ENCODE measurements at regions not wholly inside any gene's neighbourhood (a gene's known extent, or its start where the extent isn't known, plus 50 kb on each side); places are given as distances from the start of the nearest gene placed in this dataset.

- H3K36me3 ChIP-seq: no peaks in the 10 kb centered on the region
- H3K27me3 ChIP-seq: no peaks in the 10 kb centered on the region
- no peaks in the 10 kb centered on the region for H3K9me3 ChIP-seq
- H3K27ac ChIP-seq: no peak overlapping the region
- H3K4me1 ChIP-seq: no peaks in the 10 kb centered on the region
- TF ChIP-seq POLR2AphosphoS5 (IDR thresholded peaks at IDR 0.05; ENCODE audit: insufficient read depth in 1 of 2, low read depth in 1 of 2): no peak
- intact Hi-C loops (cut with DNase I): no loop called here
- no peak overlapping the region for H3K4me3 ChIP-seq
- DNase-seq (ENCODE audit: extremely low spot score in 2 of 2): no peak
These were observed 74.5 kb upstream of the GGTLC1 start for GRCh38 chr20:24063100-24063499.

- Histone ChIP-seq H3K27me3 (no peaks in the 10 kb centered on the region), H3K4me3 (no peak overlapping the region), H3K4me1 (no peaks in the 10 kb centered on the region), H3K36me3 (no peaks in the 10 kb centered on the region), H3K27ac (no peak overlapping the region), H3K9me3 (no peaks in the 10 kb centered on the region)
- intact Hi-C loops (cut with DNase I): no loop called here
- no peak for DNase-seq (ENCODE audit: extremely low spot score in 2 of 2)
- TF ChIP-seq CTCF (IDR thresholded peaks at IDR 0.05) (no peak), POLR2AphosphoS5 (IDR thresholded peaks at IDR 0.05; ENCODE audit: insufficient read depth in 1 of 2, low read depth in 1 of 2) (no peak), POLR2A (IDR thresholded peaks at IDR 0.05) (no peak)
These were observed 72.4 kb upstream of the GGTLC1 start for GRCh38 chr20:24060851-24061590.

- TF ChIP-seq CTCF (IDR thresholded peaks at IDR 0.05) (no peak), POLR2AphosphoS5 (IDR thresholded peaks at IDR 0.05; ENCODE audit: insufficient read depth in 1 of 2, low read depth in 1 of 2) (no peak), POLR2A (IDR thresholded peaks at IDR 0.05) (no peak)
- DNase-seq (ENCODE audit: extremely low spot score in 2 of 2): no peak
These were observed 70.6 kb upstream of the GGTLC1 start for GRCh38 chr20:24059174-24059573.

GRCh38 chr20:24056491-24056890, 67.9 kb upstream of the GGTLC1 start:
- no peak for DNase-seq (ENCODE audit: extremely low spot score in 2 of 2)
- intact Hi-C loops (cut with DNase I): loop anchor here (5.0 kb wide), 1 partner anchor 1256 kb away; no protein-coding TSS in a partner anchor

More at GRCh38 chr20:24059174-24059573, 70.6 kb upstream of the GGTLC1 start:
- Histone ChIP-seq H3K4me1 (no peaks in the 10 kb centered on the region), H3K27me3 (no peaks in the 10 kb centered on the region), H3K27ac (no peak overlapping the region), H3K4me3 (no peak overlapping the region), H3K9me3 (no peaks in the 10 kb centered on the region), H3K36me3 (no peaks in the 10 kb centered on the region)
- intact Hi-C loops (cut with DNase I): loop anchor here (5.0 kb wide), 1 partner anchor 1253 kb away; no protein-coding TSS in a partner anchor

GRCh38 chr20:24052599-24053275, 64.2 kb upstream of the GGTLC1 start:
- intact Hi-C loops (cut with DNase I): no loop called here
- no peaks in the 10 kb centered on the region for H3K9me3 ChIP-seq
- no peaks in the 10 kb centered on the region for H3K4me1 ChIP-seq
- H3K4me3 ChIP-seq: no peak overlapping the region
- H3K27ac ChIP-seq: no peak overlapping the region
- no peaks in the 10 kb centered on the region for H3K36me3 ChIP-seq
- DNase-seq (ENCODE audit: extremely low spot score in 2 of 2): no peak
- no peak for TF ChIP-seq CTCF (IDR thresholded peaks at IDR 0.05)
- no peak for TF ChIP-seq POLR2AphosphoS5 (IDR thresholded peaks at IDR 0.05; ENCODE audit: insufficient read depth in 1 of 2, low read depth in 1 of 2)
- no peak for TF ChIP-seq POLR2A (IDR thresholded peaks at IDR 0.05)
- H3K27me3 ChIP-seq: no peaks in the 10 kb centered on the region

More at GRCh38 chr20:24056491-24056890, 67.9 kb upstream of the GGTLC1 start:
- TF ChIP-seq POLR2AphosphoS5 (IDR thresholded peaks at IDR 0.05; ENCODE audit: insufficient read depth in 1 of 2, low read depth in 1 of 2) (no peak), POLR2A (IDR thresholded peaks at IDR 0.05) (no peak), CTCF (IDR thresholded peaks at IDR 0.05) (no peak)
- Histone ChIP-seq H3K9me3 (no peaks in the 10 kb centered on the region), H3K36me3 (no peaks in the 10 kb centered on the region), H3K27ac (no peak overlapping the region), H3K27me3 (no peaks in the 10 kb centered on the region), H3K4me3 (no peak overlapping the region), H3K4me1 (no peaks in the 10 kb centered on the region)

Measured in vagina (tissue), 2 donors.